GM21360 (cell line): ENCODE measurements at regions not wholly inside any gene's neighbourhood (a gene's known extent, or its start where the extent isn't known, plus 50 kb on each side); places are given as distances from the start of the nearest gene placed in this dataset.
"Not testable (repeated sequence)": the region's sequence is repeated elsewhere in the genome, so short reads cannot be mapped to it uniquely, and the experiment has no call there.

ENCODE experiments used
- ATAC-seq: cut with Tn5 transposase; IDR thresholded peaks from one replicate; pipeline ENCODE4 v1.9.1; 2021; ENCODE audit warnings: mild to moderate bottlenecking, moderate library complexity; ENCODE audit not compliant: unreplicated experiment

DNA sequence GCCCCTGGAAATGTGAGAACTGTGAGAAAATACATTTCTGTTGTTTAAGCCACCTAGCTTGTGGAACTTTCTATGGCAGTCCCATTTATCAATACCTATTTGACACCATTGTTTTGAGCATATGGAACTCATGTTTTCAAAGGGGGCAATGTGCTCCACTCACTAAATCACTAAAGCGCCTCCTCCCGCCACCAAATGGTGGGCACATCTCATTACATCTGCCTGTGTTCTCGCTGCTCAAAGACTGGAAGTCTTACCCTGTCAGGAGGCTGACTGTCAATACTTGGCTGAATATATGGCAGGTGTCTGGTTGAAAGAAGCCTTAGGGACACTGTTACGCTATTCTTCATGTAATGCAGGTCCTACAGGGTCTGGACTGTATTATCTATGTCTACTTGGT, 767.7 kb downstream of the TSN start:
- no peak for ATAC-seq

DNA sequence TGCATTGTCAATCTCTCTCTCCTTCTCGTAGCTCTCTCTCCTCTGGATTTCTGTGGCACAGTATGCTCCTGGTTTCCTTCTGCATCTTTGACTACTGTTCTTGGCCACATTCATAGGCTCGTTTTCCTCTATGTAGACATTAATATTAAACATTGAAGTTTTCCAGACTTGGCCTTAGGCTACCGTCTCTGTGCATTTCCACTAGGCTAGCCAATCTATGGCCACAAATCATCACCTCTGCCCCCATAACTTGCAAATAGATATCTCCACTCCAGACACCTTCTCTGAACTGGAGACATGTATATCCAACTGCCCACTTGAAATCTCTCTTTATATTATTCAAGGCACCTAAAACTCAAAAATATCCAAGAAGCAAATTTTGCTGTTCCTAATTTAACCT, 768.5 kb downstream of the TSN start:
- ATAC-seq, result no peak

DNA sequence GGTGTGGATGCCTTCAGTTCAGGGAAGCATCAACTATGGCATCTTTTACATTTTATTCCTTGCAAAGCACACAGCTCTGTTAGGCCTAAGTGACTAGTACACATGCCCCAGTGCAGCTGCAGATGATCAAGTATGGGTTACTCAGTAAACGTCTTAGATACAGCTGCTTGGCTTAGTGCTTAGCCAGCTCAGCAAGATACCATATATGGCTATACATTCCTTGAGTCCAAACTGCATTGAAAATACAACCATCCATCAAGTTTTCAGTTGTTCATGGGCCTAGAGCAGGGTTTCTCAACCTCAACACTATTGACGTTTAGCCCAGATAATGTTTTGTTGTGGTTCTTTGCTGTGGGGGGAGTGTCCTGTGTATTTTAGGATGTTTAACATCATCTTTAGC, 769.9 kb downstream of the TSN start:
- no peak for ATAC-seq

DNA sequence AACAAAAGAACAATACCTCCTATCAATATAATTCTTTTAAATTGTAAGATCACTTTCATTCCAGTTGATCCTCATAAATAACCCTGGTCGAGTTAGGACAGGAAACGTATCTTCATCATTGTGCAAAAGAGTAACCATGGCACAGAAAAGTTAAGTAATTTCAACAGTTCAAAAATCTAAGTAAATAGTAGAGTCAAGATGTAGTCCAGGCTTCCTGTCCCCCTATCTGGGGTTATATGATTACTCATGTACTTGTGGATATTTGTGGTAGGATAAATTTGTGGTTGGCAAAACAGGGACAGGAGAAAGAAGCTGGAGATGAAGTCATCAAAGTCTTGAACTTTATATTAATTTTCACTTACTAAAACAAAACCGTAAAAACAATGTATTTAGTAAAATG, 772.6 kb downstream of the TSN start:
- ATAC-seq, result no peak

DNA sequence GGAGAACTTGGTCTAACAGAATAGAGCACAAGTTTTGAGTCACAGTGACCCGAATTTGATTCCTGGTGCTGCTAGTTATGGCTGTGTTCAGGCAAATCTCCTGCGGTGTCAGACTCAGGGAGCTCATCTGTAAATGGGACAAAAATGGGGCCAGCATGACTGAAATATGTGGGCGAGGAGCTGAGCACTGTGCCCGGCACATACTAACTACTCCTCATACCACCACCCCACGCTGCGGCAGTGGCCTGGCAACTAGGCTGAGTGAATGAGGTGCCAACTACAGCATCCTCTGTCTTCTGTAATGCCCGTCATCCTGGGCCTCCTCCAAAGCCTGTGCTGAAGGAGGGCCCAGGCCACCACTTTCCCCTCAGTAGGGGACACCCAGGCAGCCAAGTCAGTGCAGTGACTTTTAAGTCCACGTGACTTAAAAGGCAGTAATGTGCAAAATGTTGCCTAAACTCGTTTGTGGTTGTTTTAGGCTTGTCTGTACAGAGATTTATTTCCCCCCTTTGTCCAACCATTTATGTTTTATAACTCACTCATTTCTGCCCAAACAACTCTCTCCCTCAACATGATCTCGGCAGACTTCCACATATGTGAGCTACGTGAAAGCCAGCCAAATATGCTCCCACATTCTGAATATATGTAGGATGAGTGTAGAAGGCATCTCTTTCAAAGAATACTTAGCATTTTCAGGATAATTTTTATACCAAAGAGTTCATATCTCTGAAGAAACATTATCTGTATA, 773.7 kb downstream of the TSN start:
- ATAC-seq, result no peak

DNA sequence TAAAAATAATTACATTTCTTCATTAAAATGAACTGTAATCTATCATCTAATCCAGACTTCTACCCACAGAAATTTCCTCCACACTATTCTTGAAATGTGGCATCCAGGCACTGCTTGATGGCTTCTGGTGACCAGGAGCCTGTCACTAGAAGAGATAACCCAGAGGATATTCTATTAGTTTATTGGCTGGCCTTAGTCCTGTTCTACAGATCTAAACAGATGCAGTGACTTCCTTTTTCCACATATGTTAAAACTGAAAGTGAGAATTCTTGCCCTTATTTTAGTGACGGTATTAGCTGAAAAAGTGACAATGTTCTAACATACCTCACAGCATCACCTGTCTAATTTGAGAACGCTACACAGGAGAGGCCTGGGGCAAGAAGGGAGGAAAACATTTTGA, 775.4 kb downstream of the TSN start:
- ATAC-seq, result no peak

DNA sequence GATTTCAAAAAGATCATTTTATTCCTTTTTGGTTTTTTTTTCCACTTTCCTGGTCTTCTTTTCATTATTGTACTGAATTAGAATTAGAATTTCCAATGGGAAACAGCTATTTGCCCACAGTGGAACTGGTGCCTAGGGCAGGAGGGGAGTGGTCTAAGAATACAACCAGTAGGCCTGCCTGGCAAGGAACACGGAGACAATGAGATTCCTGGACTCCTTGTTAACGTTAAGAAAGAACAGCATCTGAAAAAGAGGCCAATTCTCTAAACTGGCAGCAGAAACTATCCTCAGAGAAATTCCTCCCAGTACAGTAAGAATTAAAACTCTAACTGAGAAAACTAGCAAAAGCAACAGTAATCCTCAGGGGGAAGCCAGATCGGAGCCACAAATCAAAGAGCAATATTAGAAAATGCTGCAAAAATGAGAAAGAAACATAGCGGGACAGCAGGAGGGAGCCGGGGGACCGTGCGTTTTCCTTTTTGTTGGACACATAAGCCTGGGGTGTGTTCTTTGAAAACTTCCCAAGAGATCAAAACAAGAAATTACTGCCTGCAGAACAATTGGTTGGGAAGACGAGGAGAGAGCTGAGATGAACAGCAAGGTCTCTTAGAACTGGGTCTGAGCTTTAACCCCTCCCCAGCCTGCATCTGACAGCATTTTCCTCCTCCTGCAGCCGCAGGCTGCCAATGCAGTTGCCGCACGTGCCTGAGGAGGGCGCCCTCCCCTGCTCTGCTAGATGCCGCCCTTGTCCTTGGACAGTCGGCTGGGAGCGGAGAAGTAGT, 776.0 kb downstream of the TSN start:
- ATAC-seq, result no peak

DNA sequence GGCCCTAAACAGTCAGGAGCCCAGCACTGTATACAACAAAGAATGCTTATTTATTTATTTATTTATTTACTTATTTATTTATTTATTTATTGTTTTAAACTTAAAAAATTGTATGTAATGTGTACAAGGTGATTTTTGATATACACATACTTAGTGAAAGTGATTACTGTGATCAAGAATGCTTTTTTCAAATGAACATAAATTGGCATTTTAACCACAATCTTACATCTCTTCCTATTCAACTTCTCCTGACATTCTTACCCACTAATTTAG, 776.6 kb downstream of the TSN start:
- no peak for ATAC-seq

DNA sequence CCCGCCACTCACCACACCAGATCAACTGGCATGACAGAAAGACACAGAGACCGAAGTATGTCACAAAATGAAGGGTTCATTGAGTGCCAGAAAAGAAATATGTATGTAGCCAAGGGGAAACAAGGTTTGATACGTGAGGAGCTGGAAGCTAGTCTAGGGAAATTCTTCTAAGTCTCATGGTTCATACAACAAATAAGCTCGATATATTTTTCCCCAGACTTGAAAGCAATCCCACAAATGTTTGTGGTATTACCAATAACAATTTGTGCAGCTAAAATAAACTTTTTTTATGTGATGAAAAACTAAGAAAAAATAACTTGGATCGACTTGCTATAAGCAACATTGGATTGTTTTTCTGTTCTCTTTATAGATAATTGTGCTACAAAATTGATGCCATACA, 777.0 kb downstream of the TSN start:
- no peak for ATAC-seq

DNA sequence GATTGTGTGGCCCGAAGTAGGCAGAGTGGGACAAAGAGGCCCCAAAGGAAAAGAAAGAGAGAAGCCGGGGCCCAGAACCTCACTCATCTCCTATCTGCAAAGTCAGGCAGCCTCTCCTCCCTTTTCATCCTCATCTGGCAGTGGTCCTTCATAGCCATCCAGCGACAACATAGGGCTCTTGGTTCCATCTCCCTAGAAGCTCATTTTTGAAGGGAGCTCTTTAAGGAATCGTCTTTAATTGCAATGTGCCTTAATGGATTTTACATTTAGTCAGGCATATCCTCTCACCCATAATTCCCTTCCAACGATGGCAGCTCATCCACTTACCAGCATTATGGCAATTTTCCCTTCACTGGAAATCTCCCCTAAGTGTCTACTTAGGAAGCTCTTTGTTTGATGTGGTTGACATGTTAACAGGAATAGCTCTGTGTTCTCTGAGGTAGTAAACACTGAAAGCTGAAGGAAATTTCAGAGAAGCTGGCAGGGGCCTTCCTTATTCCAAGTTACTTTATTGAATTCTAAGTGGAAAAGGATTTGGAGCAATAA, 780.6 kb downstream of the TSN start:
- no peak for ATAC-seq

DNA sequence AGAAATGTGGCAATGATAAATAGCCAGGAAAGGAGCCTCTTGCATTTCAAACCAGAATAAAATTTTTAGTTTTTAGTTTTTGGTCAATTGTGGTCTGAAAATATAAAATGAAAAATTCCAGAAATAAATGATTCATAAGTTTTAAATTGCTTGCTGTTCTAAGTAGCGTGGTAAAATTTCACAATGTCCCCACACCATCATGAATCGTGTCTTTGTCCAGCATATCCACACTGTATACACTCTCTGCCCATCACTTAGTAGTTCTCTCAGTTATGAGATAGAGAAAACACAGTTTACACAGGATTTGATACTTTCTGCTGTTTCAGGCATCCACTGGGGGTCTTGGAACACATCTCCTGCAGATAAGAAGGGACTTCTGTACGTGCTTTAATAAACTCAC, 783.9 kb downstream of the TSN start:
- no peak for ATAC-seq

DNA sequence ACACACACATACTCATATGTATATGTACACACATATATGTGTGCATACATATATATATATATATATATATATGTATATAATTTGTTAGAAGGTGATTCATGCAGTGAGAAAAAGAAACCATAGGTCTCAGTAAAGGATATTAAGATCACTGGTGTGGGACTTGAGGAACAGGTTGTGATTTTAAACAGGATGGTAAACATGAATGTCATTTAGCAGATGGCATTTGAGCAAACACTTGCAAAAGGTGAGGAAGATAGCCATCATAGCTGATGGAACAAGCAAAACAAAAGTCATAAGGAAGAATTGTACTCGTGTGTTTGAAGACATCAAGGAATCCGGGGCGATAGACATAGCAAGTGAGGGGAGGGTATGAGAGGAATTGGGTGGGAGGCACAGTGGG, 784.5 kb downstream of the TSN start:
- ATAC-seq, result no peak

DNA sequence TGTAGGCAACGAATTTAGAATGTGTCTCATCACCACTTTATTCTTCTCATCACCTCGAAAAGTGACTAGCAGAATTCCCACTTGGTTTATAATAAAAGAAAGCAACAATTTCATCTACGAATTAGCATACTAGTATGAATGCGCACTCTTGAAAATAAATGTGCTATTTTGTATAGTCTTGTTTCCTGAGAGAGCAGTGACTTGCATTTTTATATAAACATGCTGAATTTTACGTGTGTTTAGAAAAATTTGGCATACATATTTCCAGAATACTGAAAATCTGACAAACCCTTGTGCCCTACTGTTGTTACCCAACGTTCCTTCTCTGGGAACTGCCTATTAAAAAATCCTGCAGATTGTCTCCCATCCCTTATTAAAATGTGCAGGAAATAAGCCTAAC, 786.8 kb downstream of the TSN start:
- ATAC-seq, result no peak

DNA sequence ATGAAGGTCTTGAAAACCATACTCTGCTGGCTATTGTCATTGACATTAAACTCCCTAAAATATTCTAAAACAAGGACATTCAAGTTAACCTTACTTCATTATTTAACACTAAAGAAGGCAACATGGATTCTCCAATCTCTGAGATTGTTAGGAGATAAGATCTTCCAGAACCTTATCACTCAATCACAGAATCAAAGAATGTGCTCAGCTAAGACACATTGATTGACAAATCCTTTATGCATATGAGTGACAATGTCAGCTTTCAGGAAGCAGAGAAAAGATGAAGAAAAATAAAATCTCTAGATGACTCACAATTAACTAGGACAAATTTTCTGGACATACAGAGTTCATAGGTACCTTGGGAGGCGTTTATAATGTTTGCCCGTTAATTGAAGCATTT, 787.2 kb downstream of the TSN start:
- no peak for ATAC-seq

DNA sequence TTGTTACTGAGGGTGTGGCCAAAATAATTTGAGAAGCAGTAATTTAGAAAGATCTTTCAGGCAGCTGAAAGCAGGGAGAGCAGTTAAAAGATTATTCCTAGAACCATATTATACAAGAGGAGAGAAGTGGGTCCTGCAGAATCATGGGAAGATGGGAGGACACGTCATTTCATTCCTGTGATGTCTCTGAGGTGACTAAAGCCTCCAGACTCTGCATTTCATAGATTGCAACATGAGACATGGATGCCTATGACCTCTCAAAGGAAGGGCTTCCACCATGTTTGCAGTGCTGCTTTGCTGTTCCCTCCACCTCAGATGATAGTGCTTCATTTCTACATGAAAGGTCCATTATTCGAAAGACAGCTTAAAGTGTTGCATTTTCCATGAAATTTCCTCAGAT, 788.4 kb downstream of the TSN start:
- ATAC-seq, result no peak

DNA sequence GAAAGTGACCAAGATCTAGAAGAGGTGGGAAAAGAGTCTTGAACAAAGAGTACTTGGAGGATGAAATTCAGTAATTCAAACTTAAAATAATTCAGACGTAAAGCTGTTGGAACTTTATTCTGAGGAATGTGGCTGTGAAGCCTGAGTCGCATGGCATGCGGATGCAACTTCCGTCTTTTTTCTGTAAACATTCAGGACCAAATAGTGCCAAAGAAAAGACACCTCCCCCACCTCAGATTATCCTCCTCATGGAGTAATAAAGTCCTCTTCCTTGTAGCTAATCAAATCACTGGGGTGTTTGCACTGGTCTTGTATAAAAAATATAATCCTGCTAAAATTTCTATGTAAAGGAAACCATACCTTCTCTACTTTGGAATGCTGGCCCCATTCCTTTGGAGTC, 790.4 kb downstream of the TSN start:
- no peak for ATAC-seq

DNA sequence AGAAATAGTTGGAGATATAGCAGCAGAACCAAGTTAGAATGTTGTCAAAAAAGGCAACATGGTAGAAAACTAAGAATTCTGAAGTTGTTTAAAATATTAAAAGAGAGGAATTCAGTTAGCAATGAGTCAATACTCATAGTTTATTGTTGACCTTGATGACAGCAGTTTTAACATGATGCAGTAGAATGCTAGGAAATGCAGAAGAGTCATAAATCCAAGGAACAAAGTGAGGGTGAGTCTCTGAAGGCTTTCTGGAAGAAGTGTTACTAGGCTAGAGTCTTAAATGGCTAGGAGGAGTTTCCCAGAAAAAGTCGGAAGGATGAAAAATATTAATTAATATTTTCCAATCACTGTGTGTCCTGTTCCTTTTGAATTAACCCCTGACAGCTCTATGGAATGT, 807.3 kb downstream of the TSN start:
- ATAC-seq, result no peak

DNA sequence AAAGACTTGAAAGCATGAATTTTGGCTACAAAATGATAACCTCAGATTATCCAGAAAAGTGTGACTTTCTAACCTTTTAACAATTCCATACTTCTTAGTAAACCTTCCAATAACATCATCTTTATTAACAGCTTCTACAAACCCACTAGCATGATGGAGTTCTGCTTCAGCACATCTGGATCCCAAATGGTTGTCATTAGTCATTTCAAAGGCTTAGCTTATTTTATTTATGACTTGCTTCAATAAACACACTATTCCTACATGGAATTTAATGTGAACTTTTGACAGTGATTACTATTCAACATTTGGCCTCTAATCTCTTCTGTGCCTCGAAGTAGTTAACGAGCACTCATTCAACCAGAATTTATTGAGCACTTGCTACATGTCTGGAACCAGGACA, 808.3 kb downstream of the TSN start:
- no peak for ATAC-seq

DNA sequence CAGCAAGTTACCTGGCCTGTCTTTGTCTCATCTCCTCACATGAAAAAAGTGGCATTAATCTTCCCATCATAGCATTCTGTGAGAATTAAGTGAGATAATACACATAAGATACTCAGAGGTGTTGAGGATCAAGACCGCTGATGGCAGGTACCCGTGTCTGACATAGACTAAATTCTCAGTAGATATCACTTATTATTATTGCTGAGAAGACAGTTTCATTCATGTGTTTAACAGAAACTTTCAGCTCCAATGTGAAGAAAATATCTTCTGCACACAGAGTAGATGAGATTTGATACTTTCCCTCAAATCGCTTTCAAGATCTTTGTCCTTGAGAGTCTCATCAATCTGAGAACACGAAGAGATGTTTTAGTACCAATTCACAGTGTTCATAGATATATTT, 809.4 kb downstream of the TSN start:
- ATAC-seq, result no peak

DNA sequence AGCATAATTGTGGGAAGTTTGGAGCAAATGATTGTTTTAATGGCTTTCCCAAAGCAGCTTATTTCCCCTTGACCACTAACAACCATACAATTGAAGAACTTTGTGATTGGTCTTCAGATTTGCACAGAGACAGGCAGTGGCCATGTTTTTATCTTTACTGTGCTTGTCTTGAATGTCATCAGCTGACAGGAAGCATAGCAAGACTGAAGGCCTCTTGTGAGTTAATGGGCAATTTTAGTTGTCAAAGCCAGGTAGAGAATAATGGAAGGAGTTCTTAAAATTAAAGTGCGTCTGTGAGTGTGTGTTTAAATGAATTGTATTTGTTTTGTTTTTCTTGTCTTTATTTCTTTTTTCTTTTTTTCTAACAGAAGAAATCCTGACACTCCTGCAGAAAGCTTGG, 809.9 kb downstream of the TSN start:
- no peak for ATAC-seq

DNA sequence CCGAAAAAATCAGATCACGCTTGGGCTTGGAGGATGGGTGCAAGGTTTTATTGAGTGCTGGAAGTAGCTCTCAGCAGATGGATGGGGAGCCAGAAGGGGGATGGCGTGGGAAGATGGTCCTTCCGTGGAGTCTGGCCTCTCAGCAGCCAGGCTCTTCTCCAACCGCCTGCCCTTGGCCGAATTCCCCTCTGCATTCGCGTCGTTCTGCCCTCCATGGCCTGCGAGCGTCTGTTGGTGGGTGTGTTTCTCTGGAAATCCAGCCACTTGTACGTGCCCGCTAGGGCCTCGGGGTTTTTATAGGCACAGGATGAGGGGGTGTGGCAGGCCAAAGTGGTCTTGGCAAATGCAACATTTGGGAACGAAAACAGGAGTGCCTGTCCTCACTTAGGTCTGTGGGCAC, 815.2 kb downstream of the TSN start:
- ATAC-seq, result no peak

DNA sequence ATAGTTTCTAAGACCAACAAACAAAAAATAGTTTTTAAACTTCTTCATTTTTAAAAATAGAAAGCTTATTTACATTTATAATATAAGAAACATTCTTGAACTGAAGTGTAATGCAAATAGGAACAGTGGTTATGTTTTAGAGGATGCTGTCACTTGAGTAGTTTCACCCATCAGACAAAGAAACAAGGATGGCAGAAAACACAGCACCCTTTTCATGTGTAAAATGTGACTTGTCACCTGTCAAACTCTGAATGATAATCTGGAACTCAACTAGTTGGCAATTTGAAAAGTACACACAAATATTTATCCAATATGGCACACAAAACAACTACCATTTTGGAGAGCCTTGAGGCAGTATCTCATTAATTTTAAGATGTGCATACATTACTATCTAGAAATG, 816.0 kb downstream of the TSN start:
- ATAC-seq, result not testable (repeated sequence)

DNA sequence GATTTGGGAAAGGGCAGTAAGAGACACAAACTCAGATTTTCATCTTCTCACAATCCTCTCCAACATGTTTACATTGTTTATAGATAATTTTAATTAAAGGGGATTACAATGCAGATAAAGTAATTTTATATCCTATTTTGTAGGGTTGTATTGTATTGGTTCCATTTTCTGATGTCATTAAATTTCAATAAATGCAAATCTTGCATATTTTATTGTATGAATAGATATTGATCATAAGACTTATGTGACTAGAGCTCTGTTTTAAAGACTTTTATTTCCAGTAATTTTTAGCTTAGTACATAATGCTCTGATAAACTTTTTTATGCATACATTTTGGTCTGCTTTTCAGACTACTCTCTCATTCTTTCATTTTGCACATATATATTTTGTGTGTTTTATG, 819.6 kb downstream of the TSN start:
- ATAC-seq, result no peak
